Sigmoid colon (tissue), 3 donors: ENCODE measurements at regions not wholly inside any gene's neighbourhood (a gene's known extent, or its start where the extent isn't known, plus 50 kb on each side); places are given as distances from the start of the nearest gene placed in this dataset.

Experiments
- CTCF ChIP-seq, 4 experiments: fragments of 450-650 bp in 3 of 4; fragments of 200-600 bp in 1 of 4; IDR thresholded peaks; one replicate each; pipeline ENCODE4 v1.5.1; 2016 to 2019; ENCODE audit warnings: antibody characterized with exemption in 4 of 4, mild to moderate bottlenecking in 3 of 4, moderate library complexity in 2 of 4
- POLR2A ChIP-seq, 2 donors: fragments of 450-650 bp; IDR thresholded peaks; one replicate each; pipeline ENCODE4 v1.6.1; 2016; ENCODE audit warnings: antibody characterized with exemption in 2 of 2, mild to moderate bottlenecking in 2 of 2, moderate library complexity in 2 of 2

- TF ChIP-seq CTCF (IDR thresholded peaks at IDR 0.05) (no peak), POLR2A (IDR thresholded peaks at IDR 0.05) (no peak)
Observed at GRCh38 chr9:113783475-113783874, 92.6 kb upstream of the ZNF618 start.
